CD4-positive, alpha-beta T cell (primary cell): ENCODE measurements at regions not wholly inside any gene's neighbourhood (a gene's known extent, or its start where the extent isn't known, plus 50 kb on each side); places are given as distances from the start of the nearest gene placed in this dataset.

Experiments
- ATAC-seq: fragments of 200-7000 bp; cut with Tn5 transposase; one replicate; pipeline ENCODE4 v1.10.0; 2022; ENCODE audit warnings: mild to moderate bottlenecking; ENCODE audit not compliant: poor library complexity
- CTCF ChIA-PET: fragments of 350-600 bp; sonication (Branson Sonifier 250); formaldehyde crosslinking; loops from one replicate; lab custom pipeline; 2021; ENCODE audit warnings: antibody characterized with exemption, inconsistent platforms; lab: Charles Lee
- POLR2A ChIA-PET: fragments of 350-600 bp; sonication (Branson Sonifier 250); formaldehyde crosslinking; loops from one replicate; lab custom pipeline; 2021; ENCODE audit warnings: antibody characterized with exemption, inconsistent platforms; lab: Charles Lee
- DNase-seq, 14 experiments: peaks; one replicate each; pipeline ENCODE4 v3.0.0-alpha.2; 2013 to 2020; ENCODE audit warnings: mixed read lengths in 2 of 14
- H3K27ac ChIP-seq, 2 donors: one replicate each; pipeline versions ENCODE4 v1.5.1 to v1.7.0; 2013; ENCODE audit warnings: low read length in 2 of 2, low read depth in 1 of 2, mild to moderate bottlenecking in 1 of 2
- H3K27me3 ChIP-seq, 2 experiments: 1 replicate in 1 of 2; 2 replicates in 1 of 2; pipeline versions ENCODE4 v1.6.1 to v1.7.0; 2013; ENCODE audit warnings: low read length in 2 of 2, control low read depth in 1 of 2, mild to moderate bottlenecking in 1 of 2, moderate library complexity in 1 of 2; ENCODE audit not compliant: insufficient read depth in 2 of 2, control insufficient read depth in 1 of 2
- H3K36me3 ChIP-seq: one replicate; pipeline ENCODE4 v1.6.1; 2013; ENCODE audit warnings: low read length, control low read depth; ENCODE audit not compliant: insufficient read depth
- H3K4me1 ChIP-seq: one replicate; pipeline ENCODE4 v1.6.1; 2013; ENCODE audit warnings: low read length, control low read depth; ENCODE audit not compliant: insufficient read depth
- H3K4me3 ChIP-seq: one replicate; pipeline ENCODE4 v1.5.1; 2013; ENCODE audit warnings: mild to moderate bottlenecking, low read length, moderate library complexity
- H3K9me3 ChIP-seq, 2 experiments: 1 replicate in 1 of 2; 2 replicates in 1 of 2; pipeline versions ENCODE4 v1.6.1 to v1.7.0; 2013; ENCODE audit warnings: low read length in 2 of 2, mild to moderate bottlenecking in 2 of 2, control low read depth in 1 of 2, moderate library complexity in 1 of 2; ENCODE audit not compliant: control insufficient read depth in 1 of 2, insufficient read depth in 1 of 2
- H3K27ac Mint-ChIP-seq: one replicate; pipeline ENCODE4 v1.8.0; 2020; ENCODE audit warnings: mixed read lengths
- H3K27me3 Mint-ChIP-seq: one replicate; pipeline ENCODE4 v1.8.0; 2021; ENCODE audit warnings: mixed read lengths
- H3K36me3 Mint-ChIP-seq: one replicate; pipeline ENCODE4 v1.8.0; 2021; ENCODE audit warnings: low read depth, mixed read lengths
- H3K4me1 Mint-ChIP-seq: one replicate; pipeline ENCODE4 v1.8.0; 2021; ENCODE audit warnings: low read depth, mixed read lengths
- H3K4me3 Mint-ChIP-seq: one replicate; pipeline ENCODE4 v1.8.0; 2020; ENCODE audit warnings: mild to moderate bottlenecking, mixed read lengths
- H3K9me3 Mint-ChIP-seq: one replicate; pipeline ENCODE4 v1.8.0; 2020; ENCODE audit warnings: mixed read lengths
- intact Hi-C, 2 experiments: fragments of 100-400 bp; cut with DNase I in 1 of 2; cut with micrococcal nuclease in 1 of 2; formaldehyde crosslinking; loops; one replicate each; pipeline versions ENCODE4 v1.15.1 to v1.9.0; 2023 to 2025; cut with DNase I, micrococcal nuclease
- TF ChIP-seq, protein P1 (sequence below): fragments of 200-600 bp; IDR thresholded peaks from one replicate; pipeline ENCODE4 v1.8.0; 2022; ENCODE audit warnings: antibody characterized with exemption, mild to moderate bottlenecking

DNA sequence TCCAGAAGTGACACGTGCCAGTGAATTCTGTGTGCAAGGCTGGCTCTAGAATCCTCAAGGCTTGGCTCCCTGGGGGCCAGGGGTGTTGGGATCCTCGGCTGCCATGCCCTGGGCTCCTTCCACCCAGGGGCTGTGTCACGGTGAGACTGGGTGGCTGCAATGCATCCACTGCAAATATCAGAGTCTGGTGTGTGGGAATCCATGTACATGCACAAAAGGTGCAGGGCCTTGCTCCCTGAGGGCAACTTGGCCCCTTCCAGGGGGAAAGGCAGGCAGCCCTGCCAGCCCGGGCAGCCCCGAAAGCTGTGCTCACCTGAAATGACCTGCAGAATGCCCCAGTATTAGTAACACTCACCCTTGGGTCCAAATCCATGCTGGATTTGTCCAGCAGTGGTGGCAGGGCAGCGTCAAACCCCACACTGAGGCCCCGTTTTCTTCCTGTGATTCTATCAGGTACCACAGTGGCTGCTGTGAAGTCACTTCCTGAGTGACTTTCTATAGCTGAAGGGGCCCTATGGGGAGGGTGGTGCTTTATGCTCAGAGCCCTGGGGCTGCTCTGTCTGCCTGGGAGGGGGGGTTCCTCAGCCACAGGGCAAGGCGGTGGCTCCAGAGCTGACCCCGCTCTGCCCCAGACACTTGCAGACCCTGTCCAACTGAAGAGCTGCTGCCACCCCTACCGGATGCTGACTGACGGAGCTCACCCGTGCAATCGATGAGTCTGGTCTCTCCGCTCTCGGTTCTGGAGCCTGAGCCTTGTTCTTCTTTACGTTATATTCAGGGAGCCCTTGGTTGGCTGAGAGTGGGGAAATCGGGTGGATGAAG is 317.7 kb downstream of the GLRX3 start:
- H3K4me1 ChIP-seq = no peaks in the 10 kb centered on the region
- H3K4me3 ChIP-seq = no peak overlapping the region
- Mint-ChIP-seq H3K4me3 (no peak overlapping the region), H3K4me1 (no peaks in the 10 kb centered on the region), H3K27ac (no peak overlapping the region), H3K27me3 (peaks cover 47% of the 10 kb centered on the region), H3K36me3 (no peaks in the 10 kb centered on the region), H3K9me3 (no peaks in the 10 kb centered on the region)
- DNase-seq = no peak
- peaks cover 0 to 2% of the 10 kb centered on the region in 2 experiments for H3K27me3 ChIP-seq
- CTCF ChIA-PET = no interaction called here
- H3K36me3 ChIP-seq = no peaks in the 10 kb centered on the region
- POLR2A ChIA-PET = no interaction called here
- ATAC-seq = no peak
- no peak overlapping the region for H3K27ac ChIP-seq
- peaks cover 0 to 32% of the 10 kb centered on the region in 2 experiments for H3K9me3 ChIP-seq
- intact Hi-C loops = no loop called here
- TF ChIP-seq, protein P1, sequence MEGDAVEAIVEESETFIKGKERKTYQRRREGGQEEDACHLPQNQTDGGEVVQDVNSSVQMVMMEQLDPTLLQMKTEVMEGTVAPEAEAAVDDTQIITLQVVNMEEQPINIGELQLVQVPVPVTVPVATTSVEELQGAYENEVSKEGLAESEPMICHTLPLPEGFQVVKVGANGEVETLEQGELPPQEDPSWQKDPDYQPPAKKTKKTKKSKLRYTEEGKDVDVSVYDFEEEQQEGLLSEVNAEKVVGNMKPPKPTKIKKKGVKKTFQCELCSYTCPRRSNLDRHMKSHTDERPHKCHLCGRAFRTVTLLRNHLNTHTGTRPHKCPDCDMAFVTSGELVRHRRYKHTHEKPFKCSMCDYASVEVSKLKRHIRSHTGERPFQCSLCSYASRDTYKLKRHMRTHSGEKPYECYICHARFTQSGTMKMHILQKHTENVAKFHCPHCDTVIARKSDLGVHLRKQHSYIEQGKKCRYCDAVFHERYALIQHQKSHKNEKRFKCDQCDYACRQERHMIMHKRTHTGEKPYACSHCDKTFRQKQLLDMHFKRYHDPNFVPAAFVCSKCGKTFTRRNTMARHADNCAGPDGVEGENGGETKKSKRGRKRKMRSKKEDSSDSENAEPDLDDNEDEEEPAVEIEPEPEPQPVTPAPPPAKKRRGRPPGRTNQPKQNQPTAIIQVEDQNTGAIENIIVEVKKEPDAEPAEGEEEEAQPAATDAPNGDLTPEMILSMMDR = no peak

DNA sequence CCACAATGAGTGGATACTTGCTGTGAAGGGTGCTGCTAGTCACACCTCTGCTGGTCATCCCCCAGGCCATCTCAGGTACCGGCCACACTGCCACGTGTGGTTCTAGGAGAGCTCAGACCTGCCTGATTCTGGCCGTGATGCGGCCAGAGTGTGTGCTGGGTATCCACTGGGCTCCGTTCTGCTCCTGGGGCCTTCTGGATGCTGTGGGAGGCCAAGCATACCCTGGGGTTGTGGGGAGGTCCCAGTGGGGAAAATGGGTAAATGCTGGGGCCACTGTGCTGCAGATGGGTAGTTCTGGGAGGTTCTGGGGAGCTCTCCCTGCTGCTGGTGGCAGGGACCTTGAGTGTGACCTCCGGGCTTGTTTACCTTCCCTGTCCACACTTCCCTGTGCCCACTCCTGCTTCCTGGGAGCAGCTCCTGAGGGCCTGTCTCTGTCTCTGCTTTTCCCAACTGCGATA is 318.4 kb downstream of the GLRX3 start:
- H3K36me3 Mint-ChIP-seq = no peaks in the 10 kb centered on the region
- ATAC-seq (no peak), DNase-seq (no peak)

DNA sequence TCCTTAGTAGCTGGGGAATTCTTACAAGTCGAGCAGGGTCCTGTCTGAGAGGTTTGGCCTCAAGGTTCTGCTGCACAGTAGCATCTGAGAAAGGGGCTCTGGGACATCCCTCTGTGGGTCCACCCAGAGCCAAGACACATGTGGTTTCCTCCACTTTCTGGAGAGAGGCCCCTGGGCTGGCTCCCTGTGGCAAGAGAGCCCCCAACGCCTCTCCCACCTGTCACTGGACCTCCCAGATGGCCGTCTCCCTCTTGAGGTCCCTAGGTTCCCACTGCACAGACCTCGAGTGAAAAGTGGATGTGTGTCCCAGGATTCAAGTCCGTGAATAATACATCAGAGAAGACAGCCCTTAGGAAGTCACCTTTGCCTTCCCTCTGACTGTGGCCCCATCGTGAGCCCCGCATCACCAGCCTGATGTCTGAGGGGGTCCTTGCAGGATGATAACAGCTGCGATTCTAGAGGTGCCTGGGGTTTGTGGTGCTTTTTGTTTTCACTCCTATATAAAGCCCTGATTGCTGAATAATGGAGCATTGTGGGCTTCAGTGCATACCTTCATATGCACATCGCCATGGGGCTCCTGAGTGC is 319.0 kb downstream of the GLRX3 start:
- TF ChIP-seq, protein P1 = no peak
- POLR2A ChIA-PET = no interaction called here
- no peak for ATAC-seq
- Histone ChIP-seq H3K4me3 (no peak overlapping the region), H3K9me3 (peaks cover 0 to 34% of the 10 kb centered on the region in 2 experiments), H3K4me1 (no peaks in the 10 kb centered on the region), H3K27ac (no peak overlapping the region), H3K27me3 (peaks cover 0 to 2% of the 10 kb centered on the region in 2 experiments), H3K36me3 (no peaks in the 10 kb centered on the region)
- H3K9me3 Mint-ChIP-seq = no peaks in the 10 kb centered on the region
- CTCF ChIA-PET = no interaction called here
- no peaks in the 10 kb centered on the region for H3K4me1 Mint-ChIP-seq
- intact Hi-C loops = no loop called here
- DNase-seq = no peak
- peaks cover 41% of the 10 kb centered on the region for H3K27me3 Mint-ChIP-seq
- no peaks in the 10 kb centered on the region for H3K36me3 Mint-ChIP-seq
- no peak overlapping the region for H3K4me3 Mint-ChIP-seq
- H3K27ac Mint-ChIP-seq = no peak overlapping the region

More for the DNA sequence above, 318.4 kb downstream of the GLRX3 start:
- ChIA-PET CTCF (no interaction called here), POLR2A (no interaction called here)
- Histone ChIP-seq H3K4me1 (no peaks in the 10 kb centered on the region), H3K4me3 (no peak overlapping the region), H3K27ac (no peak overlapping the region), H3K36me3 (no peaks in the 10 kb centered on the region), H3K27me3 (peaks cover 0 to 2% of the 10 kb centered on the region in 2 experiments), H3K9me3 (peaks cover 0 to 34% of the 10 kb centered on the region in 2 experiments)
- H3K4me1 Mint-ChIP-seq = no peaks in the 10 kb centered on the region
- no peaks in the 10 kb centered on the region for H3K9me3 Mint-ChIP-seq
- intact Hi-C loops = no loop called here
- TF ChIP-seq, protein P1 = no peak
- peaks cover 43% of the 10 kb centered on the region for H3K27me3 Mint-ChIP-seq
- H3K27ac Mint-ChIP-seq = no peak overlapping the region
- H3K4me3 Mint-ChIP-seq = no peak overlapping the region
